OCI-LY7 (cell line): ENCODE measurements at regions not wholly inside any gene's neighbourhood (a gene's known extent, or its start where the extent isn't known, plus 50 kb on each side); places are given as distances from the start of the nearest gene placed in this dataset.
"Not testable (repeated sequence)": the region's sequence is repeated elsewhere in the genome, so short reads cannot be mapped to it uniquely, and the experiment has no call there.

ENCODE experiments used
- CTCF ChIP-seq: fragments of 200-600 bp; sonication (generic); conservative IDR thresholded peaks from 2 replicates; pipeline ENCODE4 v1.5.1; 2014; ENCODE audit warnings: mild to moderate bottlenecking, antibody characterized with exemption, low read length, moderate library complexity, mixed read lengths
- EZH2phosphoT487 ChIP-seq: fragments of 200-600 bp; sonication (generic); IDR thresholded peaks from 2 replicates; pipeline ENCODE4 v1.6.1; 2018; ENCODE audit warnings: low read depth, borderline replicate concordance, mild to moderate bottlenecking, mixed run types, antibody characterized with exemption, low read length, moderate library complexity, mixed read lengths

GRCh38 chr15:81822587-81822986, 223.2 kb downstream of the MEX3B start:
- not testable (repeated sequence) for TF ChIP-seq CTCF, EZH2phosphoT487
